ENCODE measurements at regions not wholly inside any gene's neighbourhood (a gene's known extent, or its start where the extent isn't known, plus 50 kb on each side); places are given as distances from the start of the nearest gene placed in this dataset.

GRCh38 chr1:193504920-193505319 lies 318.5 kb upstream of the B3GALT2 start:
- DNase-seq = no peak

- DNase-seq = no peak
Measured at GRCh38 chr1:193498088-193498655, 311.8 kb upstream of the B3GALT2 start.

- no peak for DNase-seq
Measured at GRCh38 chr1:193494368-193494767, 308.0 kb upstream of the B3GALT2 start.

- DNase-seq = no peak
Measured at GRCh38 chr1:193489191-193489590, 302.8 kb upstream of the B3GALT2 start.

GRCh38 chr1:193487722-193488121 lies 301.3 kb upstream of the B3GALT2 start:
- DNase-seq = no peak

- DNase-seq = no peak
Measured at GRCh38 chr1:193486671-193487229, 300.3 kb upstream of the B3GALT2 start.

- DNase-seq = no peak
Measured at GRCh38 chr1:193480755-193481154, 294.3 kb upstream of the B3GALT2 start.

GRCh38 chr1:193479187-193479586 lies 292.8 kb upstream of the B3GALT2 start:
- peak; percentile 49 for DNase-seq

GRCh38 chr1:193476748-193477147 lies 290.3 kb upstream of the B3GALT2 start:
- DNase-seq = no peak

GRCh38 chr1:193473932-193474331 lies 287.5 kb upstream of the B3GALT2 start:
- DNase-seq = no peak

GRCh38 chr1:193472838-193473398 lies 286.5 kb upstream of the B3GALT2 start:
- DNase-seq = no peak

GRCh38 chr1:193472430-193472829 lies 286.0 kb upstream of the B3GALT2 start:
- DNase-seq = no peak

GRCh38 chr1:193471981-193472380 lies 285.6 kb upstream of the B3GALT2 start:
- no peak for DNase-seq

- no peak for DNase-seq
Measured at GRCh38 chr1:193463326-193463932, 277.0 kb upstream of the B3GALT2 start.

- DNase-seq = no peak
Measured at GRCh38 chr1:193462629-193463320, 276.4 kb upstream of the B3GALT2 start.

GRCh38 chr1:193458628-193459027 lies 272.2 kb upstream of the B3GALT2 start:
- DNase-seq = no peak

- no peak for DNase-seq
Measured at GRCh38 chr1:193457676-193458075, 271.3 kb upstream of the B3GALT2 start.

GRCh38 chr1:193456811-193457280 lies 270.4 kb upstream of the B3GALT2 start:
- DNase-seq = no peak

GRCh38 chr1:193451606-193452005 lies 265.2 kb upstream of the B3GALT2 start:
- DNase-seq = no peak

- no peak for DNase-seq
Measured at GRCh38 chr1:193451001-193451400, 264.6 kb upstream of the B3GALT2 start.

- peak; percentile 25 for DNase-seq
Measured at GRCh38 chr1:193448682-193449461, 262.5 kb upstream of the B3GALT2 start.

- no peak for DNase-seq
Measured at GRCh38 chr1:193443886-193444285, 257.5 kb upstream of the B3GALT2 start.

GRCh38 chr1:193438771-193439170 lies 252.4 kb upstream of the B3GALT2 start:
- DNase-seq = no peak
